Vagina (tissue), 2 donors: ENCODE measurements at regions not wholly inside any gene's neighbourhood (a gene's known extent, or its start where the extent isn't known, plus 50 kb on each side); places are given as distances from the start of the nearest gene placed in this dataset.

ENCODE experiments used
- DNase-seq, 2 donors: peaks; one replicate each; pipeline ENCODE4 v3.0.0-alpha.2; 2017; ENCODE audit errors: extremely low spot score in 2 of 2
- H3K27ac ChIP-seq: fragments of 200-600 bp; sonication (generic); one replicate; pipeline ENCODE4 v1.5.1; 2019
- H3K27me3 ChIP-seq: fragments of 200-600 bp; sonication (generic); one replicate; pipeline ENCODE4 v1.5.1; 2019
- H3K36me3 ChIP-seq, 2 donors: fragments of 200-600 bp; sonication (generic); one replicate each; pipeline ENCODE4 v1.5.1; 2017 to 2019
- H3K4me1 ChIP-seq: fragments of 200-600 bp; sonication (generic); one replicate; pipeline ENCODE4 v1.5.1; 2019
- H3K4me3 ChIP-seq, 2 donors: fragments of 200-600 bp; sonication (generic); 1 replicate in 1 of 2; 2 replicates in 1 of 2; pipeline ENCODE4 v1.5.1; 2016 to 2019
- H3K9me3 ChIP-seq: fragments of 200-600 bp; sonication (generic); one replicate; pipeline ENCODE4 v1.5.1; 2019
- CTCF ChIP-seq, 3 experiments: fragments of 450-650 bp in 2 of 3; fragments of 200-600 bp in 1 of 3; sonication (generic) in 1 of 3; IDR thresholded peaks; one replicate each; pipeline ENCODE4 v1.5.1; 2017 to 2019; ENCODE audit warnings: antibody characterized with exemption in 3 of 3, mild to moderate bottlenecking in 2 of 3, moderate library complexity in 2 of 3
- POLR2A ChIP-seq, 2 donors: fragments of 450-650 bp; IDR thresholded peaks; one replicate each; pipeline ENCODE4 v1.6.1; 2017; ENCODE audit warnings: antibody characterized with exemption in 2 of 2, mild to moderate bottlenecking in 2 of 2, moderate library complexity in 2 of 2
- POLR2AphosphoS5 ChIP-seq, 2 donors: sonication (generic); formaldehyde crosslinking; IDR thresholded peaks; one replicate each; pipeline ENCODE4 v1.9.0; 2017; ENCODE audit warnings: antibody characterized with exemption in 2 of 2, mild to moderate bottlenecking in 2 of 2, low read depth in 1 of 2; ENCODE audit not compliant: insufficient read depth in 1 of 2
- intact Hi-C: fragments of 100-400 bp; cut with DNase I; formaldehyde crosslinking; loops from one replicate; pipeline ENCODE4 v1.15.1; 2023

DNA sequence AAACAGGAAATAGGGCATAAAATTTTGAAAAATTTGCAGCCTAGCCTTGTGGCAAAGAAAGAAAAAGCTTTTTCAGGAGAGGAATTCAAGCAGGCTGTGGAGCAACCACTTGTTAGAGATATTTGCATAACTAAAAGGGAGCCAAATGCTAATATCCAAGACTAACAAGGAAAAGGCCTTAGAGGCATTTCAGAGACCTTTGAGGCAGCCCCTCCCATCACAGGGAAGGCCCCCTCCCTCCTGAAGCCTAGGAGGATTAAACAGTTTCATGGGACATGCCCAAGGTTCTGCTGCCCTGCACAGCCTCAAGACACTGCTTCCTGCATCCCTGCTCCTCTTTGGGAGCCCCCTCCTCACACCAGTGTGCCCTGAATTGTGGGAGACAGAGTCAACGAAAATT, 275.4 kb upstream of the SFRP2 start:
- H3K36me3 ChIP-seq = no peaks in the 10 kb centered on the region
- DNase-seq = no peak
- H3K4me1 ChIP-seq = no peaks in the 10 kb centered on the region
- intact Hi-C loops = no loop called here
- TF ChIP-seq POLR2AphosphoS5 (IDR thresholded peaks at IDR 0.05; ENCODE audit: insufficient read depth in 1 of 2, low read depth in 1 of 2) (no peak), CTCF (IDR thresholded peaks at IDR 0.05) (no peak)
- H3K27ac ChIP-seq = no peak overlapping the region
- no peaks in the 10 kb centered on the region for H3K27me3 ChIP-seq
- H3K4me3 ChIP-seq = no peak overlapping the region
- H3K9me3 ChIP-seq = no peaks in the 10 kb centered on the region

GRCh38 chr4:154049457-154050181, 260.7 kb upstream of the SFRP2 start:
- Histone ChIP-seq H3K4me3 (no peak overlapping the region), H3K27ac (no peak overlapping the region), H3K36me3 (no peaks in the 10 kb centered on the region), H3K4me1 (no peaks in the 10 kb centered on the region), H3K27me3 (no peaks in the 10 kb centered on the region), H3K9me3 (peaks cover 6% of the 10 kb centered on the region)
- intact Hi-C loops = no loop called here
- TF ChIP-seq POLR2A (IDR thresholded peaks at IDR 0.05) (no peak), POLR2AphosphoS5 (IDR thresholded peaks at IDR 0.05; ENCODE audit: insufficient read depth in 1 of 2, low read depth in 1 of 2) (no peak), CTCF (IDR thresholded peaks at IDR 0.05) (no peak)
- no peak for DNase-seq

DNA sequence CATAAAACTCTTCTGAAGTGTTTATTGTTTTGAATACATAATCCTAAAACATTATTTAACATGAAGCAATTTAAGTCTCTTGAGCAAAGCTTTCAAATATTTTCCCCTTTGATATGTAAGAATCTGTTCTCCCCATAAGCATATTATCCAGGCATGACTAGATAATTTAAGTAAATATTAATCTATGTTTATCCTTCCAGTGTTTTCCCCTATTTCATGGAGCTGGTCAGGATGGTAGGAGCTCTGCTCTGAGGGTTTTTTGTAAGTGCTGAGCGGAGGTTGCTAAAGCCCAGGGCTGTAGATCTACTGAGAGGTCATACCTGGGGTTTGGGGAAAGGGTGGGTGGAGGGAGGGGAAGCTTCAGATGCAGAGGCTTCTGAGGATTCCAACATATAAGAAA, 258.9 kb upstream of the SFRP2 start:
- DNase-seq = no peak
- Histone ChIP-seq H3K27ac (no peak overlapping the region), H3K4me3 (no peak overlapping the region), H3K36me3 (no peaks in the 10 kb centered on the region), H3K9me3 (no peaks in the 10 kb centered on the region), H3K27me3 (no peaks in the 10 kb centered on the region), H3K4me1 (no peaks in the 10 kb centered on the region)
- no peak for TF ChIP-seq POLR2A (IDR thresholded peaks at IDR 0.05)
- TF ChIP-seq POLR2AphosphoS5 (IDR thresholded peaks at IDR 0.05; ENCODE audit: insufficient read depth in 1 of 2, low read depth in 1 of 2) = no peak
- TF ChIP-seq CTCF (IDR thresholded peaks at IDR 0.05) = no peak
- intact Hi-C loops = no loop called here

DNA sequence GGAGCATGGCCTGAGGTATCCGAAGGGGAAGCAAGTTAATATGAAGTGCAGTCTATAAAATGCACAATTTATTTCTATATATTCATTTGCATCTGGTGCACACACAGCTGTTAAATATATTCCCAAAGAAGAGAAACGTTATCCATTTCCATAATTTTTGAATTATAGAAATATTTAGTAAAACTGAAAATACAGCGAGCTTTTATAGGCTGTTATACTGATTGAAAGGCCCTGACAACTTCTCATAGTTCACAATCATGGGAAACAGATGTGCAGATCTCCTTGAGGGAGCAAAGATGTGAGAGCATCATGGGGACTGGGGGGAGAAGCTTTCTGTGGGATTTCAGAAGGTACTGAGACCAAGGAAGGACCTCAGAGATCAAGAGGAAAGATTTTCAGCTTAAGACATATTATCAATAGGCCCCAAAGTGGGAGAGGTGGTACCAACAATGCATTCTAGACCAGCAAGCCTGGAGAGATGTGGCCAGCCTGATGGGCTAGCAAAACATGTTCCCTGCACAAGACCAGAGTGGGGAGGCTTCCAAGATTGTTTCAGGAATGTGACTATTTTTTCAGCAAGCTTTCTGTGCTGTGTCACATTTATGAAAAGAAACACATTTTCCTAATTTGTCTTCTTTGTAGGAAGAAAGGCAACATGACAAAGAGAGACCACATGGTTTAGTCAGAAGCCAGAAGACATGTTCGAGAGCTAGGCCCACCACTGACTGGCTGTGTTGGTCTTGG, 256.0 kb upstream of the SFRP2 start:
- no peaks in the 10 kb centered on the region for H3K9me3 ChIP-seq
- H3K4me3 ChIP-seq = no peak overlapping the region
- intact Hi-C loops = no loop called here
- TF ChIP-seq CTCF (IDR thresholded peaks at IDR 0.05) (no peak), POLR2AphosphoS5 (IDR thresholded peaks at IDR 0.05; ENCODE audit: insufficient read depth in 1 of 2, low read depth in 1 of 2) (no peak), POLR2A (IDR thresholded peaks at IDR 0.05) (no peak)
- DNase-seq = no peak
- H3K4me1 ChIP-seq = no peaks in the 10 kb centered on the region
- H3K27ac ChIP-seq = no peak overlapping the region
- H3K36me3 ChIP-seq = no peaks in the 10 kb centered on the region
- H3K27me3 ChIP-seq = no peaks in the 10 kb centered on the region

DNA sequence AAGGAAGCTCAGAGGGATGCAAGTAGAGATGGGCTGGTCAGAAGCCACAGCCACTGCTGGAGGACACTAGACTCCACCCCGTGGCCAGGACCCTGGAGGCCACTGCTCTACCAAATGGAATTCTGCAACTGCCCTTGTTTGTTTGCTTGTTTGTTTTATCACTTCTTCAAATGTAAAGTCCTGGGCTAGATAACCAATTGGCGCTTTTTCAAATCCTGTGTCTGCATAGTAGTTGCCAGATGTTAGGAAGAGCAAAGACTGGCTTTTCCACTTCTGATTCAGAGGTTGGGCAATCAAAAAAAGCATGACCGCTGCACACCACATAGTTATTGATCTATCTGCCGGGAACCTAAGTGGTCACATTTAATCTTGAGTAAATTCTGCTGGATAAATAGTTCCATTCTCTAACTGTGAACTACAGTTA, 255.2 kb upstream of the SFRP2 start:
- H3K27ac ChIP-seq = no peak overlapping the region
- no peak for TF ChIP-seq POLR2AphosphoS5 (IDR thresholded peaks at IDR 0.05; ENCODE audit: insufficient read depth in 1 of 2, low read depth in 1 of 2)
- no peak for TF ChIP-seq CTCF (IDR thresholded peaks at IDR 0.05)
- TF ChIP-seq POLR2A (IDR thresholded peaks at IDR 0.05) = no peak
- no peak overlapping the region for H3K4me3 ChIP-seq
- H3K9me3 ChIP-seq = no peaks in the 10 kb centered on the region
- no peaks in the 10 kb centered on the region for H3K4me1 ChIP-seq
- no peaks in the 10 kb centered on the region for H3K27me3 ChIP-seq
- intact Hi-C loops = no loop called here
- DNase-seq = no peak
- H3K36me3 ChIP-seq = no peaks in the 10 kb centered on the region
